GM23338 (cell line): ENCODE measurements at regions not wholly inside any gene's neighbourhood (a gene's known extent, or its start where the extent isn't known, plus 50 kb on each side); places are given as distances from the start of the nearest gene placed in this dataset.

ENCODE experiments used
- CREB1 ChIP-seq: fragments of 250-450 bp; sonication (Bioruptor Pico); IDR thresholded peaks from 2 replicates; pipeline ENCODE4 v1.5.0; 2020; ENCODE audit warnings: low read depth, mild to moderate bottlenecking, moderate library complexity
- CTCF ChIP-seq, 2 experiments: fragments of 200-600 bp in 1 of 2; sonication (generic) in 1 of 2; conservative IDR thresholded peaks; 2 replicates each; pipeline versions ENCODE4 v1.5.1 to v1.6.1; 2016 to 2017; ENCODE audit warnings: antibody characterized with exemption in 2 of 2, low read depth in 2 of 2, mild to moderate bottlenecking in 2 of 2, moderate library complexity in 1 of 2
- EZH2 ChIP-seq: fragments of 200-600 bp; sonication (generic); IDR thresholded peaks from one replicate; pipeline ENCODE4 v1.8.0; 2017; ENCODE audit warnings: antibody characterized with exemption, mild to moderate bottlenecking, low read depth; ENCODE audit not compliant: unreplicated experiment

GRCh38 chr5:173451031-173451430 is 122.8 kb upstream of the STC2 start:
- TF ChIP-seq CTCF (conservative IDR thresholded peaks at IDR 0.05; ENCODE audit: low read depth in 2 of 2) (peak; percentile 67 to 75), EZH2 (no peak), CREB1 (CRISPR knock-in tag) (no peak)
